ENCODE measurements at regions not wholly inside any gene's neighbourhood (a gene's known extent, or its start where the extent isn't known, plus 50 kb on each side); places are given as distances from the start of the nearest gene placed in this dataset.

DNA sequence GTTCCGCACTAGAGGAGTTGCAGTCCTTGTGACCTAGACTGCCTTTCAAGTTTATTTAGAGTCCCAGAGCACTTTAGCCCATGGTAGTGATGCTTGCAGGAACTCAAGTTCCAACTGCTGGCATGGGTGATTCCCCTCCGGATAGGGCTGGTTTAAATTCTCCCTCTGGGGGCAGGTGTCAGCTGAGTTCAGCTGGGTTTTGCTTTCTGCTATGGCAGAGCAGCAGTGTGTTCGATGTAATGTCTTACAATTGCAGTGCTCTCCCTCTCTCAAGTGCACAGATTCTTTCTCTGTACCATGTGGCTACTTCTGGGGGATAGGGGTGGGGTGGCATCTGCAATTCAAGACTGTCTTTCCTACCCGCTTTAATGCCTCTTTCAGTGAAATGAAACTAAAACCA is 164.8 kb upstream of the ZIC3 start:
- ATAC-seq (ENCODE audit: low FRiP score) (no peak), DNase-seq (ENCODE audit: low spot score) (no peak)
- TF ChIP-seq CTCF (IDR thresholded peaks at IDR 0.05) = no peak

GRCh38 chrX:137387646-137388045 is 178.3 kb upstream of the ZIC3 start:
- TF ChIP-seq CTCF (IDR thresholded peaks at IDR 0.05) = no peak
- DNase-seq (ENCODE audit: low spot score) (no peak), ATAC-seq (ENCODE audit: low FRiP score) (no peak)

- no peak for TF ChIP-seq CTCF (IDR thresholded peaks at IDR 0.05)
- no peak for ATAC-seq (ENCODE audit: low FRiP score)
Observed at GRCh38 chrX:137366018-137366633, 199.8 kb upstream of the ZIC3 start.

GRCh38 chrX:137363559-137363958 is 202.4 kb upstream of the ZIC3 start:
- ATAC-seq (ENCODE audit: low FRiP score) = no peak
- no peak for TF ChIP-seq CTCF (IDR thresholded peaks at IDR 0.05)
- no peak for DNase-seq (ENCODE audit: low spot score)

More at GRCh38 chrX:137366018-137366633, 199.8 kb upstream of the ZIC3 start:
- DNase-seq (ENCODE audit: low spot score) = no peak

DNA sequence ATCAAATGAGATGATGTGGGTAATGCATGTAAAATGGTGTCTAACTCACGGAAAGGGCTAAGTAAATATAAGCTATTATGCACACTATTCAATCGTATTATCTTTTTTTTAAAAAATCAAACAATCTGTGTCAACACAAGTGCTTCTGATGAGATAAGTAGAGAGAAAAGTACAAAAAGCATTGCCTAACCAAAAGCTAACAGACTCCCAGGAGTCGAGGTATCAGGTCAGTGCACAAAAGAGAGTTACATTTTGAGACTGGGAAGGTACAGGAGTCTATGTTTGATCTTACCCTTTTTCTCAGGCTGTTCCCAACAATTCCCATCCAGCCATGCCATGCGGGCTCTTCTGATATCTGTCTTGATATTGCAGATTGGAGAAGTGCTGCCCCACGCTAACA is 203.3 kb upstream of the ZIC3 start:
- ATAC-seq (ENCODE audit: low FRiP score) = no peak

GRCh38 chrX:137354851-137355250 is 211.1 kb upstream of the ZIC3 start:
- no peak for ATAC-seq (ENCODE audit: low FRiP score)
- no peak for DNase-seq (ENCODE audit: low spot score)
- no peak for TF ChIP-seq CTCF (IDR thresholded peaks at IDR 0.05)

More for the DNA sequence above, 203.3 kb upstream of the ZIC3 start:
- DNase-seq (ENCODE audit: low spot score) = no peak
- TF ChIP-seq CTCF (IDR thresholded peaks at IDR 0.05) = no peak

GRCh38 chrX:137353404-137353803 is 212.5 kb upstream of the ZIC3 start:
- ATAC-seq (ENCODE audit: low FRiP score) (no peak), DNase-seq (ENCODE audit: low spot score) (no peak)
- no peak for TF ChIP-seq CTCF (IDR thresholded peaks at IDR 0.05)

Measured in omental fat pad (tissue), 3 donors.